Temporal lobe (tissue), 1 donor: ENCODE measurements at regions not wholly inside any gene's neighbourhood (a gene's known extent, or its start where the extent isn't known, plus 50 kb on each side); places are given as distances from the start of the nearest gene placed in this dataset. TPM values are rescaled to one million over a fixed set of nuclear protein-coding genes. Genes with fewer than 3 reads are reported as not detected.

Experiments used
- small RNA-seq: library from RNA; depleted of rRNA; stranded (forward); fragments of <200 nt; gene quantifications from one replicate; pipeline ENCODE3, GENCODE V24; 2014; ENCODE audit warnings: low replicate concordance

Small RNA genes lying in the stretch of these regions (small RNA-seq; reads per million reads assigned to genes)
- gene UBL5P3, result not detected
